ENCODE measurements at regions not wholly inside any gene's neighbourhood (a gene's known extent, or its start where the extent isn't known, plus 50 kb on each side); places are given as distances from the start of the nearest gene placed in this dataset.

GRCh38 chr18:65081786-65082185 is 669.0 kb upstream of the CDH7 start:
- TF ChIP-seq, protein P1, sequence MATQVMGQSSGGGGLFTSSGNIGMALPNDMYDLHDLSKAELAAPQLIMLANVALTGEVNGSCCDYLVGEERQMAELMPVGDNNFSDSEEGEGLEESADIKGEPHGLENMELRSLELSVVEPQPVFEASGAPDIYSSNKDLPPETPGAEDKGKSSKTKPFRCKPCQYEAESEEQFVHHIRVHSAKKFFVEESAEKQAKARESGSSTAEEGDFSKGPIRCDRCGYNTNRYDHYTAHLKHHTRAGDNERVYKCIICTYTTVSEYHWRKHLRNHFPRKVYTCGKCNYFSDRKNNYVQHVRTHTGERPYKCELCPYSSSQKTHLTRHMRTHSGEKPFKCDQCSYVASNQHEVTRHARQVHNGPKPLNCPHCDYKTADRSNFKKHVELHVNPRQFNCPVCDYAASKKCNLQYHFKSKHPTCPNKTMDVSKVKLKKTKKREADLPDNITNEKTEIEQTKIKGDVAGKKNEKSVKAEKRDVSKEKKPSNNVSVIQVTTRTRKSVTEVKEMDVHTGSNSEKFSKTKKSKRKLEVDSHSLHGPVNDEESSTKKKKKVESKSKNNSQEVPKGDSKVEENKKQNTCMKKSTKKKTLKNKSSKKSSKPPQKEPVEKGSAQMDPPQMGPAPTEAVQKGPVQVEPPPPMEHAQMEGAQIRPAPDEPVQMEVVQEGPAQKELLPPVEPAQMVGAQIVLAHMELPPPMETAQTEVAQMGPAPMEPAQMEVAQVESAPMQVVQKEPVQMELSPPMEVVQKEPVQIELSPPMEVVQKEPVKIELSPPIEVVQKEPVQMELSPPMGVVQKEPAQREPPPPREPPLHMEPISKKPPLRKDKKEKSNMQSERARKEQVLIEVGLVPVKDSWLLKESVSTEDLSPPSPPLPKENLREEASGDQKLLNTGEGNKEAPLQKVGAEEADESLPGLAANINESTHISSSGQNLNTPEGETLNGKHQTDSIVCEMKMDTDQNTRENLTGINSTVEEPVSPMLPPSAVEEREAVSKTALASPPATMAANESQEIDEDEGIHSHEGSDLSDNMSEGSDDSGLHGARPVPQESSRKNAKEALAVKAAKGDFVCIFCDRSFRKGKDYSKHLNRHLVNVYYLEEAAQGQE (IDR thresholded peaks at IDR 0.05; ENCODE audit: borderline replicate concordance): no peak
- TF ChIP-seq POLR2AphosphoS5 (IDR thresholded peaks at IDR 0.05): no peak
- no peak for TF ChIP-seq CTCF (IDR thresholded peaks at IDR 0.05; ENCODE audit: poor library complexity, severe bottlenecking)
- no peak for TF ChIP-seq RAD21 (conservative IDR thresholded peaks at IDR 0.05)
- no peak for TF ChIP-seq EZH2 (IDR thresholded peaks at IDR 0.05; ENCODE audit: borderline replicate concordance, insufficient read depth, low read length, poor library complexity, severe bottlenecking)
- TF ChIP-seq EP300 (conservative IDR thresholded peaks at IDR 0.05; ENCODE audit: poor library complexity, severe bottlenecking): no peak

Data from neural cell (in vitro differentiated cells).